ENCODE measurements at regions not wholly inside any gene's neighbourhood (a gene's known extent, or its start where the extent isn't known, plus 50 kb on each side); places are given as distances from the start of the nearest gene placed in this dataset.

GRCh38 chr19:31902821-31903220 is 442.6 kb upstream of the ZNF507 start:
- DNase-seq: no peak

GRCh38 chr19:31903979-31904378 is 441.4 kb upstream of the ZNF507 start:
- DNase-seq: no peak

GRCh38 chr19:31906111-31906871 is 439.1 kb upstream of the ZNF507 start:
- DNase-seq: no peak

GRCh38 chr19:31907661-31908060 is 437.7 kb upstream of the ZNF507 start:
- DNase-seq: no peak

GRCh38 chr19:31908080-31908479 is 437.3 kb upstream of the ZNF507 start:
- no peak for DNase-seq

- no peak for DNase-seq
Observed at GRCh38 chr19:31908496-31909225, 436.7 kb upstream of the ZNF507 start.

- DNase-seq: no peak
Observed at GRCh38 chr19:31910224-31910623, 435.2 kb upstream of the ZNF507 start.

GRCh38 chr19:31911577-31911976 is 433.8 kb upstream of the ZNF507 start:
- DNase-seq: no peak

- DNase-seq: no peak
Observed at GRCh38 chr19:31913103-31913661, 432.2 kb upstream of the ZNF507 start.

- no peak for DNase-seq
Observed at GRCh38 chr19:31930401-31930800, 415.0 kb upstream of the ZNF507 start.

- DNase-seq: no peak
Observed at GRCh38 chr19:31937983-31938382, 407.4 kb upstream of the ZNF507 start.

- DNase-seq: no peak
Observed at GRCh38 chr19:31938675-31939074, 406.7 kb upstream of the ZNF507 start.

GRCh38 chr19:31940396-31940795 is 405.0 kb upstream of the ZNF507 start:
- no peak for DNase-seq

- DNase-seq: no peak
Observed at GRCh38 chr19:31943191-31943661, 402.2 kb upstream of the ZNF507 start.

- DNase-seq: no peak
Observed at GRCh38 chr19:31943778-31944177, 401.6 kb upstream of the ZNF507 start.

- no peak for DNase-seq
Observed at GRCh38 chr19:31944326-31944725, 401.1 kb upstream of the ZNF507 start.

- no peak for DNase-seq
Observed at GRCh38 chr19:31946491-31946890, 398.9 kb upstream of the ZNF507 start.

GRCh38 chr19:31947436-31948115 is 397.8 kb upstream of the ZNF507 start:
- DNase-seq: no peak

- DNase-seq: no peak
Observed at GRCh38 chr19:31952693-31953092, 392.7 kb upstream of the ZNF507 start.

- no peak for DNase-seq
Observed at GRCh38 chr19:31955061-31955460, 390.3 kb upstream of the ZNF507 start.

GRCh38 chr19:31955884-31956283 is 389.5 kb upstream of the ZNF507 start:
- DNase-seq: no peak

GRCh38 chr19:31956771-31957392 is 388.5 kb upstream of the ZNF507 start:
- no peak for DNase-seq

GRCh38 chr19:31957711-31958110 is 387.7 kb upstream of the ZNF507 start:
- no peak for DNase-seq
